ENCODE measurements at regions not wholly inside any gene's neighbourhood (a gene's known extent, or its start where the extent isn't known, plus 50 kb on each side); places are given as distances from the start of the nearest gene placed in this dataset.
A peak's percentile ranks its signal among the peaks of the same experiment; 100 is the strongest.

DNA sequence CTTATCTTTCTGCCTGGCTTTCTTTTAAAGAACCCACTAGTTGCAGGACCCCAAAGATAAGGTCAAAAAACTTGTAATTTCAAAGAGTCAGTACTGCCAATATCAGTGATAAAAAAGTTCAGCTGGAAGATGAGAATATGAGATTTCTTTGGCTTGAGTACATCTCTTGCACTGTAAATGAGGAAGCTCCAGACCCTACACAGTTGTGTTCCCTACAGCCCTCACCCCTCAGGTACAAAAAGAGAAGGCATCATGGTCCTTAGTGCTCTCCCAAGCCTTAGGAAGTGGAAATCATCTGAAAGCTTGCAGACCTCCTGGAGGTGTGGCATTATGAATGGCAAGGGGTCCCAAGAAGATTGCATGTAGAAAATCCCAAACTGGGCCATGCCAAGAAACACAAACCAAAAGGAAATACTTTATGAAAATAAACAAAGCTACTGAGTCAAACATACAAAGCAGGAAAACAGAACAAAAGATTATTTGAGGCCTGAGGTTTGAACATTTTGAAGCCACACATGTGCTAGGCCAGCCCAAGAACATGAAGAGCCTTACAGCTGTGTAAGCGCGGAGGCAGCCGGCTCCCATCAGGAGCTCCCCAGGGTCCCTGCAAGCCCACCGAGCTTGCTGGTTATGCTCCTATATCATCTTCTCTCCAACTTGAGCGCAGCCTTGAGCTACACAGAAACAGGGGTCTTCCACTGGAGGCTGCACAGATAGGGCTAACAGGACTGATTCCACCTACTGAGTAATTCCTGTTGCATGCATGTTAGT is 217.0 kb downstream of the OSR1 start:
- TF ChIP-seq, protein P1, sequence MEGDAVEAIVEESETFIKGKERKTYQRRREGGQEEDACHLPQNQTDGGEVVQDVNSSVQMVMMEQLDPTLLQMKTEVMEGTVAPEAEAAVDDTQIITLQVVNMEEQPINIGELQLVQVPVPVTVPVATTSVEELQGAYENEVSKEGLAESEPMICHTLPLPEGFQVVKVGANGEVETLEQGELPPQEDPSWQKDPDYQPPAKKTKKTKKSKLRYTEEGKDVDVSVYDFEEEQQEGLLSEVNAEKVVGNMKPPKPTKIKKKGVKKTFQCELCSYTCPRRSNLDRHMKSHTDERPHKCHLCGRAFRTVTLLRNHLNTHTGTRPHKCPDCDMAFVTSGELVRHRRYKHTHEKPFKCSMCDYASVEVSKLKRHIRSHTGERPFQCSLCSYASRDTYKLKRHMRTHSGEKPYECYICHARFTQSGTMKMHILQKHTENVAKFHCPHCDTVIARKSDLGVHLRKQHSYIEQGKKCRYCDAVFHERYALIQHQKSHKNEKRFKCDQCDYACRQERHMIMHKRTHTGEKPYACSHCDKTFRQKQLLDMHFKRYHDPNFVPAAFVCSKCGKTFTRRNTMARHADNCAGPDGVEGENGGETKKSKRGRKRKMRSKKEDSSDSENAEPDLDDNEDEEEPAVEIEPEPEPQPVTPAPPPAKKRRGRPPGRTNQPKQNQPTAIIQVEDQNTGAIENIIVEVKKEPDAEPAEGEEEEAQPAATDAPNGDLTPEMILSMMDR (conservative IDR thresholded peaks at IDR 0.05; ENCODE audit: low read length), result no peak
- no peak for DNase-seq (ENCODE audit: low read depth)
- no peak overlapping the region for H3K4me3 ChIP-seq (ENCODE audit: low read length)

DNA sequence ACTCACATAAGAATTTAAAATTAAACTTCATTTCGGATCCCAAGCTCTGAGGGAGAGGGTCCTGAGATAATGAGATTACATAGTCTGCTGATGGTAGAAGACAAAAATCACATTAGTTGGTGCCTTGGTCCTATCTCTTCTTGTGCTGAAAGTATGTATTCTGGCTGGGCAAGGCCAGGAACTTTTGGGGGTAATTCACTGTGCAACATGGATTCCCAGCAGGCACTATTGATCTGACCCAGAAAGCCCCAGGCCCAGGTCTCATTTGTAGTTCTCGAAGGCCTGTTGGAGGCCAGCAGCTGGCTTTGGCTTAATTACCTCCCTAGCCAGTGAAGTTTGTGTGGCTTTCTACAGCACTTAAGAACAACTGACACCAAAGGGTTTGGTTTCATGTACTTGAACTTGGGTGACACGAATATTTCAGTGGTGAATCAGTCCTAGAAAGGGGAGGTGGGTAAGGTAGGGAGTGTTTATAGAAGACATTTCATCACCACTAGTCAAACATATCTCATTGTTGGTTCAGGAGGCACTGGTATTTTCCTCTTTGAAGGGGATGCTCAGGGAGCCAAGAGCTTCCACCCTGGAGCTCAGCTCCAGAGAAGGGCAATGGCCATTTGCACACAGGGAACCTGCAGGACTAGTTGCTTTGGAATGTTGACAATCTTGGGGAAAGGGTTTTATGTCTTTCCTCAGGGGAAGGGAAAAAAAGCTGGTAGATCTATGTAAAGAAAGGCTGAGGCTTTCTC is 217.8 kb downstream of the OSR1 start:
- TF ChIP-seq, protein P1 (conservative IDR thresholded peaks at IDR 0.05; ENCODE audit: low read length), result no peak
- no peak overlapping the region for H3K4me3 ChIP-seq (ENCODE audit: low read length)
- DNase-seq (ENCODE audit: low read depth), result peak; percentile 57

DNA sequence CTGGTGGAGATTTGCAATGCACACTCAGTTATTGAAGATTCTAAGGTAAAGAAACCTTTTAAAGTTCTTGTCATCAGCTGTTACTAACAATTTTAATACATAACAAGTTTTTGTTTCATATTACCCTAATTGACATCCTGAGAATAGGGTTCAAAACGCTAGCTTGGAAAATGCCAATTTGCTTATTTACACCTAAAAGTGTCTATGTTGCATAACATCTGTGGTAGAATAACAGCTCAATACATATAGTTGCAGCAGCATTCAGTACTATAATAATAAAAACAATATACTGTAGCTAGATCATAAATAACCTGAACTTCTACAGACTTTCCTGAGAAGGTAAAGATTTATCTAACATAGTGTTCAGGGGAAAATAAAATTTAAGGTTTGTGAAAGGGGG is 219.0 kb downstream of the OSR1 start:
- TF ChIP-seq, protein P1 (conservative IDR thresholded peaks at IDR 0.05; ENCODE audit: low read length), result no peak

DNA sequence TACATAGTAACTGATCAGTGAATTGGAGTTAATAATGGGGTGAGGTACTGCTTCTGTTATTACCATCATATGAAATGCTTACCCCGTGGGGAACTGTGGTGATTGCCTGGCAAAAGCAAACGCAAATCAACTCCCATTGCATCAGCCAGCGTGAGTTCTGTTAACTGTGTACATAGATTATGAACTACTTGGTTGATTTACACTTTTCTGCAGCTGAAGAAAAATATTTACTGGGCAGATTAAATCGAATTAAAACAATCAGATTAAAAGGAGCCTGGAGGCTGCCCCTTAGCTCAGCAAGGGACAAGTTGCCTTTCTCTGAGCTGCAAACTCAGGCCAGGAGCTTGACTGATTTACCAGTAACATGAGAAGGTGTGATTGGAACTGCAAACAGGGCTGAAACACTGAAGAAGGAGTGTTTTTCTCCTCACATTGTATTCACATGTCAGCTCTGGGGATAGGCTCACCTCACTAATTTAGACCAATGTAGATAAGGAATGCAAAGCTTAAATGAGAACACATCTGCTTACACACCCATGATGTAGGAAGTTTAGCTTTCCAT is 220.1 kb downstream of the OSR1 start:
- no peak for DNase-seq (ENCODE audit: low read depth)
- TF ChIP-seq, protein P1 (conservative IDR thresholded peaks at IDR 0.05; ENCODE audit: low read length), result no peak
- no peak overlapping the region for H3K4me3 ChIP-seq (ENCODE audit: low read length)

More for the DNA sequence above, 219.0 kb downstream of the OSR1 start:
- H3K4me3 ChIP-seq (ENCODE audit: low read length), result no peak overlapping the region
- DNase-seq (ENCODE audit: low read depth), result no peak

DNA sequence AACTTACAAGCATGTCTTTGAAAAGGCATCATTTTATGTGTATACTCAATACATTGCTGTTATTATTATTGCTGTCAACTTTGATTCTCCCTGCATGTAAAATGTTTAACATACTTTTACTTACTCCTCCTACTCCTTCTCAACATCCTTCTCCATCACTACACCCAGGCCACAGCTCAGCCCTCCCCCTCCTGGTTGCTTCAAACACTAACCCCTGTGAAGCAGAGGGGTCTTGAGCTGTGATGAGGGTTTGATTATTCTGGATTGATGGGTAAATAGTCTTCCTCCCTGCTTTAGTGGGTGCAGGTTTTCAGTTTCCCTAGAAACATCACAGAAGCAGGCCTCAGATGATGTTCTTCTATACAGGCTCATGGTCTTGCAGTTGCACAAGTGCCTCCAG is 221.0 kb downstream of the OSR1 start:
- H3K4me3 ChIP-seq (ENCODE audit: low read length), result no peak overlapping the region
- DNase-seq (ENCODE audit: low read depth), result no peak
- TF ChIP-seq, protein P1 (conservative IDR thresholded peaks at IDR 0.05; ENCODE audit: low read length), result no peak

DNA sequence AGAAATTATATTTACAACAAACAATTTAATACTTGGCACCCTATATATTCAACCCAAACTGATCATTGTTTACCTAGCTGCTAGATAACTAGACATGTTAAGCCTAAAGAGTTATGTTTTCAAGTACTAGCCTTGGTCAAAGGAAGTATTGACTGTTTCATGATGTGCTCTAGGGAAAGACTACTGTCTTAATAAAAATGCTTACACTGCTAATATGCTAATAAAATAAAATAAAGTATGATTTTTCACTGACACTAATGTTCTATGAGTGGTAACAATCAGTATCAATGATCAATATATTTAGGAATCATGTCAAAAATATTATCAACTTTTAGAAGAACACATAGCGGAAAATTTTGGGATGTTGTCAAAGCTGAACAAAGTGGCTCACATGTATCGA is 225.5 kb downstream of the OSR1 start:
- H3K4me3 ChIP-seq (ENCODE audit: low read length), result no peak overlapping the region
- DNase-seq (ENCODE audit: low read depth), result no peak
- TF ChIP-seq, protein P1 (conservative IDR thresholded peaks at IDR 0.05; ENCODE audit: low read length), result no peak
